ENCODE measurements at regions not wholly inside any gene's neighbourhood (a gene's known extent, or its start where the extent isn't known, plus 50 kb on each side); places are given as distances from the start of the nearest gene placed in this dataset.

- H3K4me3 ChIP-seq (ENCODE audit: low read depth, low read length): no peak overlapping the region
- DNase-seq (ENCODE audit: low read depth): no peak
- TF ChIP-seq CTCF (conservative IDR thresholded peaks at IDR 0.05; ENCODE audit: low read depth, low read length): no peak
Observed at GRCh38 chr5:16392718-16393117, 72.9 kb downstream of the ZNF622 start.

GRCh38 chr5:16391858-16392649, 73.5 kb downstream of the ZNF622 start:
- TF ChIP-seq CTCF (conservative IDR thresholded peaks at IDR 0.05; ENCODE audit: low read depth, low read length): no peak
- DNase-seq (ENCODE audit: low read depth): no peak

GRCh38 chr5:16390825-16391224, 74.8 kb downstream of the ZNF622 start:
- no peak overlapping the region for H3K4me3 ChIP-seq (ENCODE audit: low read depth, low read length)
- TF ChIP-seq CTCF (conservative IDR thresholded peaks at IDR 0.05; ENCODE audit: low read depth, low read length): no peak
- DNase-seq (ENCODE audit: low read depth): no peak

More at GRCh38 chr5:16391858-16392649, 73.5 kb downstream of the ZNF622 start:
- H3K4me3 ChIP-seq (ENCODE audit: low read depth, low read length): no peak overlapping the region

- H3K4me3 ChIP-seq (ENCODE audit: low read depth, low read length): no peak overlapping the region
- no peak for TF ChIP-seq CTCF (conservative IDR thresholded peaks at IDR 0.05; ENCODE audit: low read depth, low read length)
- no peak for DNase-seq (ENCODE audit: low read depth)
Observed at GRCh38 chr5:16385516-16386090, 80.0 kb downstream of the ZNF622 start.

GRCh38 chr5:16384804-16385203, 80.8 kb downstream of the ZNF622 start:
- H3K4me3 ChIP-seq (ENCODE audit: low read depth, low read length): no peak overlapping the region
- no peak for DNase-seq (ENCODE audit: low read depth)
- no peak for TF ChIP-seq CTCF (conservative IDR thresholded peaks at IDR 0.05; ENCODE audit: low read depth, low read length)

GRCh38 chr5:16384222-16384621, 81.4 kb downstream of the ZNF622 start:
- no peak overlapping the region for H3K4me3 ChIP-seq (ENCODE audit: low read depth, low read length)
- TF ChIP-seq CTCF (conservative IDR thresholded peaks at IDR 0.05; ENCODE audit: low read depth, low read length): no peak
- no peak for DNase-seq (ENCODE audit: low read depth)

Measured in choroid plexus epithelial cell (primary cell).